GM23248 (cell line): ENCODE measurements at regions not wholly inside any gene's neighbourhood (a gene's known extent, or its start where the extent isn't known, plus 50 kb on each side); places are given as distances from the start of the nearest gene placed in this dataset.

Experiments
- DNase-seq: peaks from one replicate; pipeline ENCODE4 v3.0.0-alpha.2; 2015
- H2AFZ ChIP-seq: fragments of 200-600 bp; sonication (generic); 2 replicates; pipeline ENCODE4 v1.6.1; 2016; ENCODE audit warnings: antibody characterized with exemption
- H3F3A ChIP-seq: fragments of 200-600 bp; sonication (generic); 2 replicates; pipeline ENCODE4 v1.6.1; 2016; ENCODE audit warnings: mild to moderate bottlenecking, antibody characterized with exemption, mixed run types; ENCODE audit not compliant: insufficient read depth
- H3K27ac ChIP-seq: fragments of 200-600 bp; sonication (generic); 2 replicates; pipeline ENCODE4 v1.5.1; 2016; ENCODE audit warnings: mild to moderate bottlenecking
- H3K27me3 ChIP-seq: fragments of 200-600 bp; sonication (generic); replicated peaks from 2 replicates; pipeline ENCODE4 v1.6.1; 2016; ENCODE audit warnings: mild to moderate bottlenecking; ENCODE audit not compliant: insufficient read depth
- H3K36me3 ChIP-seq: fragments of 200-600 bp; sonication (generic); 2 replicates; pipeline ENCODE4 v1.6.1; 2016; ENCODE audit warnings: low read depth, mild to moderate bottlenecking
- H3K4me1 ChIP-seq: fragments of 200-600 bp; sonication (generic); 2 replicates; pipeline ENCODE4 v1.6.1; 2016; ENCODE audit warnings: mild to moderate bottlenecking; ENCODE audit not compliant: insufficient read depth
- H3K4me2 ChIP-seq: fragments of 200-600 bp; sonication (generic); one replicate; pipeline ENCODE4 v1.6.1; 2016; ENCODE audit warnings: mild to moderate bottlenecking; ENCODE audit not compliant: unreplicated experiment
- H3K4me3 ChIP-seq: fragments of 200-600 bp; sonication (generic); 2 replicates; pipeline ENCODE4 v1.5.1; 2016; ENCODE audit warnings: mild to moderate bottlenecking
- H3K79me2 ChIP-seq: fragments of 200-600 bp; sonication (generic); 2 replicates; pipeline ENCODE4 v1.6.1; 2016; ENCODE audit warnings: mild to moderate bottlenecking; ENCODE audit not compliant: insufficient read depth
- H3K9ac ChIP-seq: fragments of 200-600 bp; sonication (generic); 2 replicates; pipeline ENCODE4 v1.6.1; 2016; ENCODE audit warnings: mild to moderate bottlenecking
- H3K9me2 ChIP-seq: fragments of 200-600 bp; sonication (generic); 2 replicates; pipeline ENCODE4 v1.6.1; 2016; ENCODE audit warnings: mixed run types, mild to moderate bottlenecking, moderate library complexity; ENCODE audit not compliant: insufficient read depth
- H3K9me3 ChIP-seq: fragments of 200-600 bp; sonication (generic); one replicate; pipeline ENCODE4 v1.6.1; 2017; ENCODE audit warnings: low read depth
- H4K20me1 ChIP-seq: fragments of 200-600 bp; sonication (generic); 2 replicates; pipeline ENCODE4 v1.6.0; 2016; ENCODE audit not compliant: insufficient read depth
- EZH2 ChIP-seq: fragments of 200-600 bp; sonication (generic); IDR thresholded peaks from 2 replicates; pipeline ENCODE4 v1.6.1; 2018; ENCODE audit warnings: antibody characterized with exemption, mild to moderate bottlenecking; ENCODE audit not compliant: insufficient read depth, poor library complexity, severe bottlenecking
- EZH2phosphoT487 ChIP-seq: fragments of 200-600 bp; sonication (generic); IDR thresholded peaks from 2 replicates; pipeline ENCODE4 v1.6.1; 2018; ENCODE audit warnings: antibody characterized with exemption, moderate library complexity, mild to moderate bottlenecking, low read depth; ENCODE audit not compliant: insufficient read depth
- WGBS, 2 experiments: methylation state at CpG; one replicate each; pipeline ENCODE4 v1.1.6; 2015 to 2017; ENCODE audit warnings: low lambda C conversion rate in 2 of 2, low coverage in 1 of 2; ENCODE audit errors: missing lambda C conversion rate in 2 of 2; 5-methylcytosine and 5-hydroxymethylcytosine counted together
- in situ Hi-C: fragments of 300-500 bp; cut with MboI; formaldehyde crosslinking; loops from 2 replicates; pipeline ENCODE4 v1.15.0; 2020

- no peak overlapping the region for H3K9ac ChIP-seq
- in situ Hi-C loops: no loop called here
- no peaks in the 10 kb centered on the region for H3K4me1 ChIP-seq
- H3K4me2 ChIP-seq: no peak overlapping the region
- no peaks in the 10 kb centered on the region for H4K20me1 ChIP-seq
- no peaks in the 10 kb centered on the region for H3K36me3 ChIP-seq
- TF ChIP-seq EZH2phosphoT487: no peak
- no peak for TF ChIP-seq EZH2
- no peaks in the 10 kb centered on the region for H3K27me3 ChIP-seq
- H2AFZ ChIP-seq: no peak overlapping the region
- H3K4me3 ChIP-seq: no peak overlapping the region
- H3F3A ChIP-seq: no peaks in the 10 kb centered on the region
- no peaks in the 10 kb centered on the region for H3K9me2 ChIP-seq
- no peak overlapping the region for H3K27ac ChIP-seq
- WGBS, 2 experiments: 9 to 16% methylated on average over 4 of the region's 4 CpGs
- H3K79me2 ChIP-seq: no peaks in the 10 kb centered on the region
- no peaks in the 10 kb centered on the region for H3K9me3 ChIP-seq
- DNase-seq: no peak
Observed at GRCh38 chr9:30235068-30235467, 2149.4 kb upstream of the ACO1 start.

DNA sequence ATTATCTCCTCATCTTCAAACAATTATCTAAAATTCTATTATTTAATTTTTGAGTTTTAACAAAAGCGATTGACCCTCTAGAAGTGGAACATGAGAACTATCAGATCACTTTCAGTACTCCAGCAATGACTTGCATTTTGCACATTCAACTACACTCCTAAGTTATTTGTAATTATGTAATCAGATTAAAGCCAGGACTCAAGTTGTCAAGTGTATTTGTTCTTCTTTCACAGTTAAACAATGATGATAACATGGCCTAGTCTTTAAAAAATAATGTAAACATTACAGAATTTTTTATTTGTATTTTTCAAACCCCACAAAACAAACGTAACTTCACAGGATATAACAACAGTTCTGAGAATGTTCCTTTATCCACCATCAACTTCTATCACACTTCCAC is 2148.9 kb upstream of the ACO1 start:
- H3K27ac ChIP-seq: no peak overlapping the region
- H3K9ac ChIP-seq: no peak overlapping the region
- no peaks in the 10 kb centered on the region for H3K4me1 ChIP-seq
- no peak for DNase-seq
- H3K79me2 ChIP-seq: no peaks in the 10 kb centered on the region
- H3K9me2 ChIP-seq: no peaks in the 10 kb centered on the region
- H4K20me1 ChIP-seq: no peaks in the 10 kb centered on the region
- no peaks in the 10 kb centered on the region for H3K27me3 ChIP-seq
- in situ Hi-C loops: no loop called here
- H3F3A ChIP-seq: no peaks in the 10 kb centered on the region
- no peaks in the 10 kb centered on the region for H3K9me3 ChIP-seq
- no peak overlapping the region for H3K4me3 ChIP-seq
- H3K4me2 ChIP-seq: no peak overlapping the region
- TF ChIP-seq EZH2phosphoT487 (no peak), EZH2 (no peak)
- H3K36me3 ChIP-seq: no peaks in the 10 kb centered on the region
- WGBS, 2 experiments: 6 to 14% methylated on average over 2 of the region's 2 CpGs
- H2AFZ ChIP-seq: no peak overlapping the region

DNA sequence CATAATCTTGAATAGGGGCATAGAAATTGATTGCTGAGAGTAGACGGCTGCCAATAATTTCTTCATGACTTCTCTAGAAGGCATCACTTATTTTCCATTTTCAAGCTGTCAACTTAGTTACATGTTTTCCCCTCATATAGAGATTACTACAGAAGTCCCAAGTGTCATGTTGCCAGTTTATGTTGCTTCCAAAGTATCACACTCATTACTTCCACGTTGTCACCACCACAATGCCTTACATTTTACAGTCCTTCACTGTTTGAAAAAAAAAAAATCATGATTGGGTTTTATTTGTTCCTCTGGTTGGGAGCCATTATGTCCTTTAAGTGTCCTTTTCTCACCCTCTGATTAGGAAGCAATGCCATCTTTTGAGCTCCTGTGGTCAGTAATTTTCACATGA is 2144.6 kb upstream of the ACO1 start:
- Histone ChIP-seq H3K36me3 (no peaks in the 10 kb centered on the region), H3K27me3 (no peaks in the 10 kb centered on the region), H3F3A (no peaks in the 10 kb centered on the region), H4K20me1 (no peaks in the 10 kb centered on the region), H3K4me3 (no peak overlapping the region), H3K4me1 (no peaks in the 10 kb centered on the region), H3K9me2 (no peaks in the 10 kb centered on the region), H2AFZ (no peak overlapping the region), H3K27ac (no peak overlapping the region), H3K9me3 (no peaks in the 10 kb centered on the region), H3K9ac (no peak overlapping the region), H3K79me2 (no peaks in the 10 kb centered on the region), H3K4me2 (no peak overlapping the region)
- TF ChIP-seq EZH2: no peak
- TF ChIP-seq EZH2phosphoT487: no peak
- in situ Hi-C loops: no loop called here
- DNase-seq: no peak
- 0 to 2% methylated on average over 2 of the region's 2 CpGs for WGBS, 2 experiments

DNA sequence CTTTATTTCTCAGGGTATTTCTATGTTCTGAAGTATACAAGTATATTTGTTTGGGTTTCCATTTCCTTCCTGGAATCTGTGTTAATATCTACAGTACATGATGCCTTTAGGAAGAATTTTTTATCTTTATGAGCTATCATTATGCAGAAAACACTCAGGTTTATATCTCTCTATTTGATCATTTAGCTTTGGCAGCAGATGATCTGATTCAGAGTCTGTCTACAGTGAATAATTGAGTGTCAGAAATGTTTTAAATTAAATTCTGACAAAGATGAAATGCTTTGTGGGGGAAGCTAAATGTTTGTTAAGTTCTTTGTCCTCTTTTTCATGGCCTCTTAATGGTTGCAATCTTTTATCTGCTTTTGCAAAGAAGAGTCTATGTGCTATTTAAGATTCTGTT is 2141.0 kb upstream of the ACO1 start:
- H3K4me2 ChIP-seq: no peak overlapping the region
- TF ChIP-seq EZH2: no peak
- H3K27me3 ChIP-seq: no peaks in the 10 kb centered on the region
- no peaks in the 10 kb centered on the region for H4K20me1 ChIP-seq
- H3K9me3 ChIP-seq: no peaks in the 10 kb centered on the region
- DNase-seq: no peak
- H3F3A ChIP-seq: no peaks in the 10 kb centered on the region
- H3K4me3 ChIP-seq: no peak overlapping the region
- H3K4me1 ChIP-seq: no peaks in the 10 kb centered on the region
- H3K27ac ChIP-seq: no peak overlapping the region
- H3K36me3 ChIP-seq: no peaks in the 10 kb centered on the region
- H3K79me2 ChIP-seq: no peaks in the 10 kb centered on the region
- no peak overlapping the region for H2AFZ ChIP-seq
- no peak overlapping the region for H3K9ac ChIP-seq
- in situ Hi-C loops: no loop called here
- no peaks in the 10 kb centered on the region for H3K9me2 ChIP-seq

DNA sequence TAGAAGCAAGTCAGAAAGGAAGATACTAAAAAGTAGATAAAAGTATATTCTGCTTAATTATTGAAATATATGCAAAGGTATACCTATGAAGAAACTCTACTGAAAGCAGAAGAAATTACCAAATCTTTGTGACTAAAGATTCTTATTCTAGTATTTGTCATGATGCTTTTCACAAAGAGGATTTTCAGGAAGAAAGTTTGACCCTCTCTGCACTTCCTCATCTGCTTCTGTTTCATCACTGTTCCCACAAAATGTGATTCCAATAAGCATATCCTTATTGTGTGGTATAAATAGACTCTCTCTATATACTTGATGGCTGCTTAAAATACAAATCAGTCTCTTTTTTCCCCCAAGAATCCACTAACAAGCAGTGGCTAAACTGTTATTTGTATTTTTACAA is 2139.6 kb upstream of the ACO1 start:
- no peaks in the 10 kb centered on the region for H3K79me2 ChIP-seq
- H3K9me2 ChIP-seq: no peaks in the 10 kb centered on the region
- no peak for TF ChIP-seq EZH2phosphoT487
- TF ChIP-seq EZH2: no peak
- no peaks in the 10 kb centered on the region for H3K27me3 ChIP-seq
- no peak overlapping the region for H3K4me2 ChIP-seq
- H2AFZ ChIP-seq: no peak overlapping the region
- H3K27ac ChIP-seq: no peak overlapping the region
- H3K4me3 ChIP-seq: no peak overlapping the region
- no peaks in the 10 kb centered on the region for H4K20me1 ChIP-seq
- H3K9me3 ChIP-seq: no peaks in the 10 kb centered on the region
- no peaks in the 10 kb centered on the region for H3K4me1 ChIP-seq
- in situ Hi-C loops: no loop called here
- DNase-seq: no peak
- no peaks in the 10 kb centered on the region for H3K36me3 ChIP-seq
- no peaks in the 10 kb centered on the region for H3F3A ChIP-seq
- H3K9ac ChIP-seq: no peak overlapping the region
